ENCODE measurements at regions not wholly inside any gene's neighbourhood (a gene's known extent, or its start where the extent isn't known, plus 50 kb on each side); places are given as distances from the start of the nearest gene placed in this dataset.

- Histone ChIP-seq H3K36me3 (ENCODE audit: control insufficient read depth, insufficient read depth, low read length) (no peaks in the 10 kb centered on the region), H3K9me3 (ENCODE audit: control insufficient read depth, insufficient read depth, low read depth, low read length) (0 out of 2 replicates have a peak, but pooled peaks cover 6% of the 10 kb centered on the region), H3K27me3 (ENCODE audit: control insufficient read depth, insufficient read depth, low read length) (peaks cover 84% of the 10 kb centered on the region), H3K4me1 (ENCODE audit: control insufficient read depth, insufficient read depth, low read length) (peaks cover 8% of the 10 kb centered on the region), H3K9ac (ENCODE audit: low read length) (no peak overlapping the region), H3K4me3 (ENCODE audit: low read depth, low read length) (no peak overlapping the region), H3K27ac (ENCODE audit: low read depth, low read length) (no peak overlapping the region)
These were observed 138.3 kb upstream of the SHB start for GRCh38 chr9:38207247-38207778.

- H3K9me3 ChIP-seq (ENCODE audit: control insufficient read depth, insufficient read depth, low read depth, low read length), result peaks cover 13% of the 10 kb centered on the region; the same call in 1 of the 2 replicates
These were observed 136.3 kb upstream of the SHB start for GRCh38 chr9:38205279-38205678.

GRCh38 chr9:38202336-38202938 is 133.4 kb upstream of the SHB start:
- Histone ChIP-seq H3K4me3 (ENCODE audit: low read depth, low read length) (no peak overlapping the region), H3K9ac (ENCODE audit: low read length) (no peak overlapping the region), H3K4me1 (ENCODE audit: control insufficient read depth, insufficient read depth, low read length) (peaks cover 6% of the 10 kb centered on the region), H3K9me3 (ENCODE audit: control insufficient read depth, insufficient read depth, low read depth, low read length) (peaks cover 11% of the 10 kb centered on the region; the same call in 1 of the 2 replicates), H3K27ac (ENCODE audit: low read depth, low read length) (no peak overlapping the region), H3K36me3 (ENCODE audit: control insufficient read depth, insufficient read depth, low read length) (no peaks in the 10 kb centered on the region), H3K27me3 (ENCODE audit: control insufficient read depth, insufficient read depth, low read length) (peaks cover 77% of the 10 kb centered on the region)

More at GRCh38 chr9:38205279-38205678, 136.3 kb upstream of the SHB start:
- no peak overlapping the region for H3K9ac ChIP-seq (ENCODE audit: low read length)
- no peak overlapping the region for H3K27ac ChIP-seq (ENCODE audit: low read depth, low read length)
- no peak overlapping the region for H3K4me3 ChIP-seq (ENCODE audit: low read depth, low read length)
- peaks cover 81% of the 10 kb centered on the region for H3K27me3 ChIP-seq (ENCODE audit: control insufficient read depth, insufficient read depth, low read length)
- H3K4me1 ChIP-seq (ENCODE audit: control insufficient read depth, insufficient read depth, low read length), result peaks cover 6% of the 10 kb centered on the region
- H3K36me3 ChIP-seq (ENCODE audit: control insufficient read depth, insufficient read depth, low read length), result no peaks in the 10 kb centered on the region

GRCh38 chr9:38201844-38202243 is 132.8 kb upstream of the SHB start:
- Histone ChIP-seq H3K9me3 (ENCODE audit: control insufficient read depth, insufficient read depth, low read depth, low read length) (peaks cover 7% of the 10 kb centered on the region; the same call in 1 of the 2 replicates), H3K4me3 (ENCODE audit: low read depth, low read length) (no peak overlapping the region), H3K9ac (ENCODE audit: low read length) (no peak overlapping the region), H3K27ac (ENCODE audit: low read depth, low read length) (no peak overlapping the region), H3K4me1 (ENCODE audit: control insufficient read depth, insufficient read depth, low read length) (peaks cover 6% of the 10 kb centered on the region), H3K36me3 (ENCODE audit: control insufficient read depth, insufficient read depth, low read length) (no peaks in the 10 kb centered on the region), H3K27me3 (ENCODE audit: control insufficient read depth, insufficient read depth, low read length) (peaks cover 72% of the 10 kb centered on the region)

GRCh38 chr9:38200431-38200830 is 131.4 kb upstream of the SHB start:
- Histone ChIP-seq H3K27ac (ENCODE audit: low read depth, low read length) (no peak overlapping the region), H3K36me3 (ENCODE audit: control insufficient read depth, insufficient read depth, low read length) (no peaks in the 10 kb centered on the region), H3K9ac (ENCODE audit: low read length) (no peak overlapping the region), H3K27me3 (ENCODE audit: control insufficient read depth, insufficient read depth, low read length) (peaks cover 66% of the 10 kb centered on the region), H3K9me3 (ENCODE audit: control insufficient read depth, insufficient read depth, low read depth, low read length) (peaks cover 7% of the 10 kb centered on the region; the same call in 1 of the 2 replicates), H3K4me3 (ENCODE audit: low read depth, low read length) (no peak overlapping the region), H3K4me1 (ENCODE audit: control insufficient read depth, insufficient read depth, low read length) (peaks cover 10% of the 10 kb centered on the region)

GRCh38 chr9:38198140-38198539 is 129.1 kb upstream of the SHB start:
- Histone ChIP-seq H3K4me3 (ENCODE audit: low read depth, low read length) (no peak overlapping the region), H3K9me3 (ENCODE audit: control insufficient read depth, insufficient read depth, low read depth, low read length) (peaks cover 7% of the 10 kb centered on the region; the same call in 1 of the 2 replicates), H3K9ac (ENCODE audit: low read length) (no peak overlapping the region), H3K36me3 (ENCODE audit: control insufficient read depth, insufficient read depth, low read length) (no peaks in the 10 kb centered on the region), H3K4me1 (ENCODE audit: control insufficient read depth, insufficient read depth, low read length) (peaks cover 10% of the 10 kb centered on the region), H3K27me3 (ENCODE audit: control insufficient read depth, insufficient read depth, low read length) (peaks cover 52% of the 10 kb centered on the region), H3K27ac (ENCODE audit: low read depth, low read length) (no peak overlapping the region)

GRCh38 chr9:38196714-38197113 is 127.7 kb upstream of the SHB start:
- Histone ChIP-seq H3K9me3 (ENCODE audit: control insufficient read depth, insufficient read depth, low read depth, low read length) (peaks cover 4% of the 10 kb centered on the region; the same call in 1 of the 2 replicates), H3K9ac (ENCODE audit: low read length) (no peak overlapping the region), H3K4me1 (ENCODE audit: control insufficient read depth, insufficient read depth, low read length) (peaks cover 4% of the 10 kb centered on the region; the same call in 1 of the 2 replicates), H3K36me3 (ENCODE audit: control insufficient read depth, insufficient read depth, low read length) (no peaks in the 10 kb centered on the region), H3K4me3 (ENCODE audit: low read depth, low read length) (no peak overlapping the region), H3K27me3 (ENCODE audit: control insufficient read depth, insufficient read depth, low read length) (peaks cover 59% of the 10 kb centered on the region), H3K27ac (ENCODE audit: low read depth, low read length) (no peak overlapping the region)

- H3K9ac ChIP-seq (ENCODE audit: low read length), result no peak overlapping the region
- H3K4me3 ChIP-seq (ENCODE audit: low read depth, low read length), result no peak overlapping the region
- H3K36me3 ChIP-seq (ENCODE audit: control insufficient read depth, insufficient read depth, low read length), result no peaks in the 10 kb centered on the region
- peaks cover 4% of the 10 kb centered on the region; the same call in 1 of the 2 replicates for H3K4me1 ChIP-seq (ENCODE audit: control insufficient read depth, insufficient read depth, low read length)
- H3K27me3 ChIP-seq (ENCODE audit: control insufficient read depth, insufficient read depth, low read length), result peaks cover 58% of the 10 kb centered on the region
- H3K27ac ChIP-seq (ENCODE audit: low read depth, low read length), result no peak overlapping the region
- no peaks in the 10 kb centered on the region for H3K9me3 ChIP-seq (ENCODE audit: control insufficient read depth, insufficient read depth, low read depth, low read length)
These were observed 126.7 kb upstream of the SHB start for GRCh38 chr9:38195737-38196161.

GRCh38 chr9:38194870-38195269 is 125.8 kb upstream of the SHB start:
- Histone ChIP-seq H3K4me3 (ENCODE audit: low read depth, low read length) (no peak overlapping the region), H3K27ac (ENCODE audit: low read depth, low read length) (no peak overlapping the region), H3K9me3 (ENCODE audit: control insufficient read depth, insufficient read depth, low read depth, low read length) (no peaks in the 10 kb centered on the region), H3K4me1 (ENCODE audit: control insufficient read depth, insufficient read depth, low read length) (peaks cover 4% of the 10 kb centered on the region; the same call in 1 of the 2 replicates), H3K9ac (ENCODE audit: low read length) (no peak overlapping the region), H3K36me3 (ENCODE audit: control insufficient read depth, insufficient read depth, low read length) (no peaks in the 10 kb centered on the region), H3K27me3 (ENCODE audit: control insufficient read depth, insufficient read depth, low read length) (peaks cover 49% of the 10 kb centered on the region)

- H3K4me3 ChIP-seq (ENCODE audit: low read depth, low read length), result no peak overlapping the region
- H3K4me1 ChIP-seq (ENCODE audit: control insufficient read depth, insufficient read depth, low read length), result peaks cover 4% of the 10 kb centered on the region; the same call in 1 of the 2 replicates
- H3K9me3 ChIP-seq (ENCODE audit: control insufficient read depth, insufficient read depth, low read depth, low read length), result no peaks in the 10 kb centered on the region
- no peak overlapping the region for H3K9ac ChIP-seq (ENCODE audit: low read length)
- peaks cover 34% of the 10 kb centered on the region for H3K27me3 ChIP-seq (ENCODE audit: control insufficient read depth, insufficient read depth, low read length)
- H3K36me3 ChIP-seq (ENCODE audit: control insufficient read depth, insufficient read depth, low read length), result no peaks in the 10 kb centered on the region
- H3K27ac ChIP-seq (ENCODE audit: low read depth, low read length), result no peak overlapping the region
These were observed 123.8 kb upstream of the SHB start for GRCh38 chr9:38192731-38193265.

GRCh38 chr9:38186404-38187115 is 117.5 kb upstream of the SHB start:
- no peak overlapping the region for H3K27ac ChIP-seq (ENCODE audit: low read depth, low read length)
- no peaks in the 10 kb centered on the region for H3K36me3 ChIP-seq (ENCODE audit: control insufficient read depth, insufficient read depth, low read length)
- peaks cover 8% of the 10 kb centered on the region; the same call in 1 of the 2 replicates for H3K4me1 ChIP-seq (ENCODE audit: control insufficient read depth, insufficient read depth, low read length)
- peaks cover 10% of the 10 kb centered on the region for H3K27me3 ChIP-seq (ENCODE audit: control insufficient read depth, insufficient read depth, low read length)
- H3K4me3 ChIP-seq (ENCODE audit: low read depth, low read length), result no peak overlapping the region
- H3K9me3 ChIP-seq (ENCODE audit: control insufficient read depth, insufficient read depth, low read depth, low read length), result no peaks in the 10 kb centered on the region
- no peak overlapping the region for H3K9ac ChIP-seq (ENCODE audit: low read length)

Data from HUES6 (cell line).